KOPT-K1 (cell line): ENCODE measurements at regions not wholly inside any gene's neighbourhood (a gene's known extent, or its start where the extent isn't known, plus 50 kb on each side); places are given as distances from the start of the nearest gene placed in this dataset.

Source experiments
- H3K27ac ChIP-seq: fragments of 200-600 bp; sonication (generic); 2 replicates; pipeline ENCODE4 v1.5.1; 2016; ENCODE audit warnings: antibody characterized with exemption, mild to moderate bottlenecking, low read depth, low read length; ENCODE audit not compliant: poor library complexity, severe bottlenecking
- H3K36me3 ChIP-seq: fragments of 200-600 bp; sonication (generic); 2 replicates; pipeline ENCODE4 v1.5.1; 2017; ENCODE audit warnings: antibody characterized with exemption, mild to moderate bottlenecking, low read length, moderate library complexity; ENCODE audit not compliant: insufficient read depth
- H3K9me3 ChIP-seq: fragments of 200-600 bp; sonication (generic); 2 replicates; pipeline ENCODE4 v1.5.1; 2017; ENCODE audit warnings: antibody characterized with exemption, low read length, mild to moderate bottlenecking; ENCODE audit not compliant: insufficient read depth, poor library complexity, severe bottlenecking

- Histone ChIP-seq H3K36me3 (no peaks in the 10 kb centered on the region), H3K27ac (no peak overlapping the region), H3K9me3 (no peaks in the 10 kb centered on the region)
Measured at GRCh38 chr2:47650001-47650535, 79.3 kb upstream of the KCNK12 start.

GRCh38 chr2:47645246-47645645, 74.5 kb upstream of the KCNK12 start:
- Histone ChIP-seq H3K9me3 (no peaks in the 10 kb centered on the region), H3K36me3 (no peaks in the 10 kb centered on the region), H3K27ac (no peak overlapping the region)

GRCh38 chr2:47644351-47644750, 73.6 kb upstream of the KCNK12 start:
- Histone ChIP-seq H3K27ac (no peak overlapping the region), H3K36me3 (no peaks in the 10 kb centered on the region), H3K9me3 (no peaks in the 10 kb centered on the region)

GRCh38 chr2:47641366-47641765, 70.6 kb upstream of the KCNK12 start:
- no peak overlapping the region for H3K27ac ChIP-seq
- H3K9me3 ChIP-seq, result no peaks in the 10 kb centered on the region
- no peaks in the 10 kb centered on the region for H3K36me3 ChIP-seq

- no peaks in the 10 kb centered on the region for H3K36me3 ChIP-seq
- no peaks in the 10 kb centered on the region for H3K9me3 ChIP-seq
- H3K27ac ChIP-seq, result no peak overlapping the region
Measured at GRCh38 chr2:47640356-47640755, 69.6 kb upstream of the KCNK12 start.

GRCh38 chr2:47639467-47639866, 68.7 kb upstream of the KCNK12 start:
- Histone ChIP-seq H3K36me3 (no peaks in the 10 kb centered on the region), H3K27ac (no peak overlapping the region)

GRCh38 chr2:47638430-47638829, 67.6 kb upstream of the KCNK12 start:
- no peaks in the 10 kb centered on the region for H3K36me3 ChIP-seq
- H3K27ac ChIP-seq, result no peak overlapping the region
- H3K9me3 ChIP-seq, result no peaks in the 10 kb centered on the region

More at GRCh38 chr2:47639467-47639866, 68.7 kb upstream of the KCNK12 start:
- no peaks in the 10 kb centered on the region for H3K9me3 ChIP-seq

GRCh38 chr2:47636596-47637264, 65.9 kb upstream of the KCNK12 start:
- H3K27ac ChIP-seq, result no peak overlapping the region
- no peaks in the 10 kb centered on the region for H3K9me3 ChIP-seq
- H3K36me3 ChIP-seq, result no peaks in the 10 kb centered on the region

- Histone ChIP-seq H3K36me3 (no peaks in the 10 kb centered on the region), H3K27ac (no peak overlapping the region), H3K9me3 (no peaks in the 10 kb centered on the region)
Measured at GRCh38 chr2:47636176-47636575, 65.4 kb upstream of the KCNK12 start.

- no peak overlapping the region for H3K27ac ChIP-seq
- H3K36me3 ChIP-seq, result no peaks in the 10 kb centered on the region
- H3K9me3 ChIP-seq, result no peaks in the 10 kb centered on the region
Measured at GRCh38 chr2:47632754-47633153, 62.0 kb upstream of the KCNK12 start.

- Histone ChIP-seq H3K27ac (no peak overlapping the region), H3K9me3 (no peaks in the 10 kb centered on the region), H3K36me3 (no peaks in the 10 kb centered on the region)
Measured at GRCh38 chr2:47631792-47632398, 61.1 kb upstream of the KCNK12 start.

- H3K36me3 ChIP-seq, result no peaks in the 10 kb centered on the region
- H3K9me3 ChIP-seq, result no peaks in the 10 kb centered on the region
- no peak overlapping the region for H3K27ac ChIP-seq
Measured at GRCh38 chr2:47631306-47631705, 60.5 kb upstream of the KCNK12 start.

GRCh38 chr2:47629501-47630460, 59.0 kb upstream of the KCNK12 start:
- Histone ChIP-seq H3K9me3 (no peaks in the 10 kb centered on the region), H3K36me3 (no peaks in the 10 kb centered on the region), H3K27ac (no peak overlapping the region)

- no peaks in the 10 kb centered on the region for H3K9me3 ChIP-seq
- no peaks in the 10 kb centered on the region for H3K36me3 ChIP-seq
- no peak overlapping the region for H3K27ac ChIP-seq
Measured at GRCh38 chr2:47628904-47629303, 58.1 kb upstream of the KCNK12 start.

- Histone ChIP-seq H3K27ac (no peak overlapping the region), H3K36me3 (no peaks in the 10 kb centered on the region), H3K9me3 (no peaks in the 10 kb centered on the region)
Measured at GRCh38 chr2:47626664-47627063, 55.9 kb upstream of the KCNK12 start.
